Activated naive CD4-positive, alpha-beta T cell (primary cell): ENCODE measurements at regions not wholly inside any gene's neighbourhood (a gene's known extent, or its start where the extent isn't known, plus 50 kb on each side); places are given as distances from the start of the nearest gene placed in this dataset.
"Not testable (repeated sequence)": the region's sequence is repeated elsewhere in the genome, so short reads cannot be mapped to it uniquely, and the experiment has no call there.

ENCODE experiments used
- DNase-seq, 4 experiments: peaks; one replicate each; lab custom pipeline; 2025; lab: John Stamatoyannopoulos, UW

GRCh38 chr3:75321060-75321459 is 343.1 kb upstream of the FRG2C start:
- no peak for DNase-seq

- not testable (repeated sequence) for DNase-seq
Observed at GRCh38 chr3:75323936-75324335, 340.2 kb upstream of the FRG2C start.

- DNase-seq = no peak
Observed at GRCh38 chr3:75325716-75326115, 338.4 kb upstream of the FRG2C start.

- DNase-seq = no peak
Observed at GRCh38 chr3:75327453-75327852, 336.7 kb upstream of the FRG2C start.

GRCh38 chr3:75329476-75330097 is 334.5 kb upstream of the FRG2C start:
- no peak for DNase-seq

GRCh38 chr3:75330446-75330845 is 333.7 kb upstream of the FRG2C start:
- DNase-seq = not testable (repeated sequence)

- DNase-seq = not testable (repeated sequence)
Observed at GRCh38 chr3:75332090-75332489, 332.0 kb upstream of the FRG2C start.

- no peak for DNase-seq
Observed at GRCh38 chr3:75332794-75333193, 331.3 kb upstream of the FRG2C start.

- DNase-seq = no peak
Observed at GRCh38 chr3:75334299-75334698, 329.8 kb upstream of the FRG2C start.

GRCh38 chr3:75337226-75337900 is 326.8 kb upstream of the FRG2C start:
- DNase-seq = no peak

GRCh38 chr3:75338342-75338741 is 325.8 kb upstream of the FRG2C start:
- no peak for DNase-seq

- no peak for DNase-seq
Observed at GRCh38 chr3:75341324-75342067, 322.6 kb upstream of the FRG2C start.

- no peak for DNase-seq
Observed at GRCh38 chr3:75342425-75342824, 321.7 kb upstream of the FRG2C start.

- not testable (repeated sequence) for DNase-seq
Observed at GRCh38 chr3:75350536-75350935, 313.6 kb upstream of the FRG2C start.

- not testable (repeated sequence) for DNase-seq
Observed at GRCh38 chr3:75362086-75362784, 301.9 kb upstream of the FRG2C start.

GRCh38 chr3:75372964-75373363 is 291.2 kb upstream of the FRG2C start:
- DNase-seq = not testable (repeated sequence)

GRCh38 chr3:75379840-75380239 is 284.3 kb upstream of the FRG2C start:
- not testable (repeated sequence) for DNase-seq

GRCh38 chr3:75380276-75380771 is 283.8 kb upstream of the FRG2C start:
- no peak for DNase-seq

- DNase-seq = not testable (repeated sequence)
Observed at GRCh38 chr3:75384016-75384415, 280.1 kb upstream of the FRG2C start.

GRCh38 chr3:75388486-75389124 is 275.5 kb upstream of the FRG2C start:
- not testable (repeated sequence) for DNase-seq

GRCh38 chr3:75393288-75393694 is 270.8 kb upstream of the FRG2C start:
- not testable (repeated sequence) for DNase-seq

- DNase-seq = not testable (repeated sequence)
Observed at GRCh38 chr3:75394102-75394501, 270.0 kb upstream of the FRG2C start.
